Right ventricle myocardium inferior (tissue), 1 donor: ENCODE measurements at regions not wholly inside any gene's neighbourhood (a gene's known extent, or its start where the extent isn't known, plus 50 kb on each side); places are given as distances from the start of the nearest gene placed in this dataset.
"Not testable (repeated sequence)": the region's sequence is repeated elsewhere in the genome, so short reads cannot be mapped to it uniquely, and the experiment has no call there.

Source experiments
- ATAC-seq: fragments of 200-7000 bp; cut with Tn5 transposase; one replicate; pipeline ENCODE4 v1.9.1; 2020; ENCODE audit warnings: mild to moderate bottlenecking, moderate library complexity
- DNase-seq: peaks from one replicate; pipeline ENCODE4 v3.0.0; 2021; ENCODE audit errors: missing footprints
- intact Hi-C: fragments of 100-400 bp; cut with DNase I; formaldehyde crosslinking; loops from one replicate; pipeline ENCODE4 v1.11.0; 2022
- donor health status: DM: no; HTN: yes; CAD: no; lungs with severe emphysema.

DNA sequence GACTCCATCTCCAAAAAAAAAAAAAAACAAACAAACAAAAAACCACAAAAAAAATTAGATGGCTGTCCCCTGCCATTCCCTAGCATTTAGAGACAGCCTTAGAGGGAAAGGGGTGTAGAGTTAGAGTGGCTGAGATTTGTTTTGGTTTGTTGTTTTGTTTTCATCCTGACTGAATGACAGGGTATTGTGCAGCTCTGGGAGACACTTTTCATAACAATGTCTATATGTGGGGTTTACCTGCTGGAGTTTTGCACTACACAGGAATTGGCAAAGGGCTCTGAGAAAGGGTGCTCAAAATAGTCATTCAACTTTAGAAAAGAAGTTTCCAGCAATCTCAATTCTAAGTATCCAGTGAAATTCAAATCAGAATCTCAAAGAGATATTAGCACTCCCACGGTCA, 732.5 kb upstream of the CHAC2 start:
- no peak for ATAC-seq
- intact Hi-C loops = no loop called here
- DNase-seq = no peak

DNA sequence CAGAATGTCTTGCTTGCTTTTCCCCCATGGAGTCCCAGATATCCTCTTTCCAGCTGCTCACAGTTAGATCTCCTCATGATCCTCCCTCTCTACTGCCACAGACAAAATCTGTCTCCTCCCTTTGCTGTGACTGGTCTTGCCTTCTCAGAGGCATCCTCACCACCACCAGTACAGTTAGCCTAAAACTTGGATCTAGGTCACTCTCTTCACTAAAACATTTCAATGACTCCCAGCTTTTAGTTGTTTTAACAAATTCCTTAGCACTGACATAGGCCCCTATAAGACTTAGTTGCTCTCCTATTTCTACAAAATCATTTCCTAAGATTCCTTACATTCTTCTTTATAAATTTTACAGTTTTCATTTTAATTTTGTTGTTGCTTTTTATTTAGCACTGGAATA, 734.2 kb upstream of the CHAC2 start:
- intact Hi-C loops = no loop called here
- DNase-seq (no peak), ATAC-seq (no peak)

DNA sequence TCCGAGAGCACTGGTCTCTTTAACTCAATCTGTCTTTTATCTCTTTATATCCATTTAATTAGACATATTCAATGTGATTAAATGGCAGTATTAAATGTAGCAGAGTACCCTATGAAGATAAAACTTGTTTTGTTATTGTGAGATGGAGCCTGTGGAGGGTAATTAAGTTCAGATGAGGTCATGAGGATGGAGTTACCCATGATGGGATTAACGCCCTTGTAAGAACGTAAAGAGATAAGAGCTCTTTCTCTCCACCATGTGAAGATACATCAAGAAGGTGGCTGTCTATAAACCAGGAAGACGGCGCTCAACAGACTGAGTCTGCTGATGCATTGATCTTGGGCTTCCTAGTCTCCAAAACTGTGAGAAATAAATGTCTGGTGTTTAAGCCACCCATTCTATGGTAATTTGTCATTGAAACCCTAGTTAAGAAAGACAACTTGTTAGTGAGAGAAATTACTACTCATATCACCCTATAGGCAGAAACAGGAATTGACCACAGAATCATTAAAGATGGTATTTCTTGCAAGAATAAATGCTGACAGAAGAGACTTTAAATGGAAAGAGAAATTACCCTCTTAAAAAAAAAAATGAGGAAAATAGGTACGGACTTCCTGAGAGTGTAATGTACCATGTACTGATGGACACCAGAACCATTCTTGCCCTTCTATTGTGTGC, 738.7 kb upstream of the CHAC2 start:
- no peak for ATAC-seq
- intact Hi-C loops = no loop called here
- no peak for DNase-seq

DNA sequence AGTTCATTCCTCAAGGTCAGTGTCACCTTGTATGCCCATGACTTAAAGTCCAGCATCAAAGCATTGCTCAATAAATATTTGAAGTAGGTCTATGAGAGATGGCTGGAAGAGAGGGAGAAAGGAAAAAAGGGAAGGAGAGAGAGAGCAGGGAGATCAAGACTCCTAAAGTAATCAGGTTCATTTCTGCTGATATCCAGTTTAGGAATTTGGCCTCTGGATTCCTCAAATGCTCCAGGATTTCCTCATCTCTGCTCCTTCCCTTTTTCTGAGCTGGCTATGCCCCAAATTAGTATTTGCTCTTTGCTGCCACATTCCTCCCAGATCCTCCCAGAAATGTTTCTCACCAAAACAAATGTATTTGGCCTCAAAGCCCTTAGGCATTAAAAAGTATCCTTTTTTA, 739.4 kb upstream of the CHAC2 start:
- no peak for DNase-seq
- peak; percentile 64 for ATAC-seq
- intact Hi-C loops = no loop called here

DNA sequence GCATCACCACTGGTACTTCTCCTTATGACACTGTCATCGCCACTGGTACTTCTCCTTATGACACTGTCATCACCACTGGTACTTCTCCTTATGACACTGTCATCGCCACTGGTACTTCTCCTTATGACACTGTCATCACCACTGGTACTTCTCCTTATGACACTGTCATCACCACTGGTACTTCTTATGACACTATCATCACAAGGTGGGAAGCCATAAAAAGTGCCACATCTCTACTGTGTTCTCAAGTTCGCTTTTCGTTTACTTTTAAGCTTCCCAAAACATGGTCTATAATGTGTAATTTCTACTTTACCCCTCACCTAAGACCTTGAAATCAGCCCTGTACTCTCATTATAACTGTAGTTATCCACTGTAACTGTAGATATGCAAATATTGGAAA, 745.4 kb upstream of the CHAC2 start:
- ATAC-seq, intact Hi-C loops, DNase-seq: not testable (repeated sequence)

DNA sequence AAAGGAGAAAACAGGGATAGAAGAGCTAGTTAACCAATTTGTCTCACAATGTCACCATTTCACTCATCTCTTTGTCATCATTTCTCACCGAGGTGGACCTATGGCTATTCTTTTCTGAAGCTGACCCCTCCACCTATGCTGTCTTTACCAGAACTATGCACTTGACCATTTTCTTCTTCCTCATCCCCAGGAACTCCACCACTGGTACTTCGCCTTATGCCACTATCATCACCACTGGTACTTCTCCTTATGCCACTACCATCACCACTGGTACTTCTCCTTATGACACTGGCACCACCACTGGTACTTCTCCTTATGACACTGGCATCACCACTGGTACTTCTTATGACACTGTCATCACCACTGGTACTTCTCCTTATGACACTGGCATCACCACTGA, 745.8 kb upstream of the CHAC2 start:
- ATAC-seq = no peak

DNA sequence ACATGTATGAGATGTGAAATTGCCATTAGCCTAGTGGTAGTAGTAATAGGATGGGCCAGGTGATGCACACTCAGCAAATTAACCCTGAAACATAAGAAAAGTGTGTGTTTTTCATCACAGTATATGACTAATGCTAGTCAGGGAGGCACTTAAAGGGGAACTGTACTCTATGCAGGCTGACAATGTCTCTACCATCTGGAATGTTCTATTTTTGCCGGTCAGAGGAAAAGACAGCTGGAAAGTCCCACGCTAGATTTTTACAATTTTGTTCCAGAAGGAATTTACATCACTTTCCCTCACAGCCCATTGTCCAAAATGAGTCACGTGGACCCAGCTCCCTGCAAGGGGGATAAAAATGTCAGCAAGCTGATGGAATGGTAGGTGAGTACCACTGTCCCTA, 746.3 kb upstream of the CHAC2 start:
- no peak for DNase-seq
- intact Hi-C loops = no loop called here
- ATAC-seq = no peak

More for the DNA sequence above, 745.8 kb upstream of the CHAC2 start:
- no peak for DNase-seq
- intact Hi-C loops = no loop called here

DNA sequence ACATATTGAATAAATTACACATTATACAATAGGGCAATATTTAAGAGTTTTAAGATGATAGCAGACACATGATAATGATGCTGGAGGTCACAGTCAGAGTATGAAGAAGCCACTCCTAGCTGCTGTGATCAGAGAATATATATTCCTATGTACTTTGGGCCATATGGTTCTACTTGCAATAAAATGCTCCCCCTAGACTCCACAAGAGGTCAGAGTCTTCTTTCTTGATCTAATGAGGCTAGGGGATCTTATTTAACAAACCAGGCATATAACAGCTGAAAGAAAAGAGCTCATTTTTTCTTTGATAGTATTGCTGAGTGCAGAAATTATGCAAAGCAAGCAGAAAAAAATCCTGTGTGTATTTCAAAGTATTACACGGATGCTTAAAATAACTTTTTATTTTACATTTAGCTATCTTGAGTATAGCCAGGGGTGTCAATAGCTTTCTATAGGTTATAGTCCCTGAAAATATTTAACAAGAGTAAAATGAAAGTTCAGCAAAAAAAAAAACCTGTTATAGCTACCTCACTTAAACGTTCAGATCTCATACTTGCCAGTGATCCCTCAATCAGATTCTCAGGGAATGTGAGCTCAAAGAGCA, 748.7 kb upstream of the CHAC2 start:
- intact Hi-C loops = no loop called here
- ATAC-seq (no peak), DNase-seq (no peak)

DNA sequence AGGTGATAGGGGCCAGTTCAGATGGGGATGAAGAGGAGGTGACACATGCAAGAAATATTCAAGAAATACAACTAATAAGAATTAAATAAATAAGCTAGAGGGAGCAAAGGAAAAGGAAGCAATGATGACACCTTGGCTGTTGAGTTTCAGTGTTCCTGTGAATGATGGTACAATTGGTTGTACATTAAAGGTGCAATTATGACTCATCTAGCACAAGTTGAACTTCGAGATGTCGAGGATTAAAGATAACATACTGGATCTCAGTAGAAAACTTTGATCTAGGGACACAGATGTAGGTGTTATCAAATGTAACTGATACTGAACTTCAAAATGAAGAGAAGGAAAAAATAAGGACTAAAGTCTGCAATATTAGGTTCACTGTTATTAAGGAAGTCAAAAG, 760.6 kb upstream of the CHAC2 start:
- no peak for DNase-seq
- no peak for ATAC-seq
- intact Hi-C loops = no loop called here

DNA sequence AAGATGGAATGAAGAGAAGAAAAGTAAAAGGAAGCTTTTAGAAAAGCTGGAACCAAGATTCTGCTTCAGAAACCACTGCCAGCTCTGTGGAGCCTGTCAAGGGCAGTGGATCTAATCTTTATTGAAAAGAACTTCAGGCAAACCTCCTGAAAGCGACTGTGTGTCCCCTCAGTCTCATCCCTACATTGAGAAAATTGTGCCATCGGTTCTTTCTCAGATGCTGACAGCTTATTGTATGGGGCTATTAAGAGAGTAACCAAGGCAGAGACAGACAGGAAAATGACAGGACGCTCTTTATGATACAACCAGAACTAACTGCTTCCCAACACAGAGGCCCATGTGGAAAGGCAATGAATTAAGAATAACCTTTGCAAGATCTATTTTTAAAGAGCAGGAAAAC, 763.2 kb upstream of the CHAC2 start:
- intact Hi-C loops = no loop called here
- DNase-seq (no peak), ATAC-seq (no peak)

DNA sequence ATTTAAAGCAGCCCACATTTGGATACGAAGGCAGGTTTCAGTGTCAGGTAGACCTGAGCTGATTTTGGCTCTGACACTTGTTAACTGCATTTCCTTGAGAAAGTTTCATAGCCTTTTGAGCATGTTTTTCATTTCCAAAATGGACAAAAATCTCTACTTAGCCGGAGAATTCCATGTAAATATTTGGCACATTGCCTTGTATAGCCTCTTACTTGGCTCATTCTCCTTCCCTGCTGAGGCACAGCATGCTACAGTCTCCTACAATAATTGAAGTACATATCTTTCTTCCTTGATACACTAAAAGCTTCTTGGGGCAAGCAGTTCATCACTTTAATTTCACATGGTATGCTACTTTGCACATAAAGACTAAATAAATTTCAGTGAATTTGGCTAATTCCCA, 772.2 kb upstream of the CHAC2 start:
- no peak for DNase-seq
- intact Hi-C loops = no loop called here
- ATAC-seq = no peak

DNA sequence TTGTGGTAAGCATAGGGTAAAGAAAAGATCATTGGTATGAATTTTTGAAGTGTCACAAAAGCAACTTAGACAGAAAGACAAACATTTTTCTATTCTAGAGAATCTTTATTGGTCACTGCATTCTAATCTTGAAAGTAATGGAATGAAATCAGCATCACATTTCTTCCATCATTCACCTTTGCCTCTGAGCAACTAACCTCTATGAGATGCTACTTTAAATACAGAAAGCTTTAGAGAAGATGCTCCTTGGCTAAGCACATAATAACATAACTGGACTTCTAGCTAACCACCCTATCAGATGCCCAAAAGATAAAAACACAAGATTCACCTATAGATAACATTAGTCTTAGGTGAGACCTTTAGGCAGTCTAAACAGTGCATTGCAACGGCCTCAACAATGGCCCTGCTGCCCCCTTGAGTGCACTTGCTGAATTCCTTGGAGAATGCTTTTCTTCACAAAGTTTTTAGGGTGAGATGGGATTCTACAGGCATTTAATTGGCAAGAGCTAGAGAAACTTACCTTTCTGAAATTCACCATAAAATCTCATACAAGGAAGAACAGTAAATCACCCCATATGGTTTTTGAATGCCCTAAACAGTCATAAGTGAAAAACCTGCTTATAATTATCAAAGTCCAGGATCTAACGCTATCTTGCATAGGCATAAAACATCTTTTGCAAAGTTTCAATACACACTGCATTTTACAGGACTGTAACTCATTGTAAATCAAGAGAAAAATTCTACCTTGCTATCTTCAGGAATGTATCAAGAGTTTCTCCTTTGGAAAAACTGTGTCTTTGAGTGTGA, 791.3 kb upstream of the CHAC2 start:
- intact Hi-C loops = no loop called here
- DNase-seq (no peak), ATAC-seq (no peak)

DNA sequence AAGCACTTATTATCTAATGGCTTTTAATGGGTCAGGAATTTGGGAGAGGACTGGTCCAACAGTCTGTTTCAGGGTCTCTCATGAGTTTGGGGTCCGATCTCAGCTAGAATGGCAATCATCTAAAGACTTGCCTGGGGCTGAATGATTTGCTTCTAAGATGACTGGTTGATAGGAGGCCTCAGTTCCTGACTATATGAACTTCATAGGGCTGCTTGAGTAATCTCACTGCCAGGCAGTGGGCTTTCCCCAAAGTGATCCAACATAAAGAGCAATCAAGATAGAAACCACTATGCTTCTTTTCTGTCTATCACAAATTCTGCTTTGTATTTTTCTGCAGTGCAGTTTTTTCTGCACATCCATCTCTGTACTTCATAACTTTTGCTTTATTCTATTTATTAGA, 793.5 kb upstream of the CHAC2 start:
- intact Hi-C loops = no loop called here
- DNase-seq (no peak), ATAC-seq (no peak)

DNA sequence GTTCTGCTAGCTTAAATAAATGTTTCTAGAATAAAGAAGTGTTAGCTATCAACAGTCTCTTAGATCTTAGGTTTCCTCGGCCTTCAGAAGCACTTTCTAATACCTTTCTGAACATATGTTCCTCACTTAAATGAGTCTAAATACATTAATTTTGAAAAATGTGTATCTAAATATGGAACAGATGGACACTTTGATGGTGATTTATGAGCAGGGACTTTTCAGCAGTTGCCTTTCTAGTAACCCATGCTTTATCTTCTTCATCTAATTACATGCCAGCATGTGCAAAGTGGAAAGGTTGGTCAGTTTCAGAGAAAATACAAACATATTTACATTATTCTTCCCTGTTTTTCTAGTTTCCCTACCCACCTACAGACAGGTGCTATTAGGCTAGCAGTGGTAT, 797.0 kb upstream of the CHAC2 start:
- intact Hi-C loops = no loop called here
- no peak for ATAC-seq

DNA sequence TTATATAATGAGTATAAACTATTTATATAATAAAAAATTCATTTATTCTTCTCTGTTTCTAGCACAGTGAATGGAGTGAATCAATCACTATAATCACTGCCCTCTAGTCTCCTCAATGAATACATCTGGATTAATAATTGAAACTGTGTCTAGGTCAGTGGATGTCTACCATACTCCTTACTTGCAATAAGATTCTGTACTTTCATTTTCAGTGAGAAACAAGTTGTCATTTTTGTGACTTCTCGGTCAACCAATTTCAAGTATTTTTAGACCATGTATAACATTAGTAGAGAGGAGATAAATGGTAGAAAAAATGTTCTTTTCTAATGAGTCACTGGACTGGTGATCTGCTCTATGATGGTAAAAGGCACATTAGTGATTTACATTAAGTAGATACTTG, 799.6 kb upstream of the CHAC2 start:
- DNase-seq (no peak), ATAC-seq (no peak)
- intact Hi-C loops = no loop called here

More for the DNA sequence above, 797.0 kb upstream of the CHAC2 start:
- DNase-seq = no peak

DNA sequence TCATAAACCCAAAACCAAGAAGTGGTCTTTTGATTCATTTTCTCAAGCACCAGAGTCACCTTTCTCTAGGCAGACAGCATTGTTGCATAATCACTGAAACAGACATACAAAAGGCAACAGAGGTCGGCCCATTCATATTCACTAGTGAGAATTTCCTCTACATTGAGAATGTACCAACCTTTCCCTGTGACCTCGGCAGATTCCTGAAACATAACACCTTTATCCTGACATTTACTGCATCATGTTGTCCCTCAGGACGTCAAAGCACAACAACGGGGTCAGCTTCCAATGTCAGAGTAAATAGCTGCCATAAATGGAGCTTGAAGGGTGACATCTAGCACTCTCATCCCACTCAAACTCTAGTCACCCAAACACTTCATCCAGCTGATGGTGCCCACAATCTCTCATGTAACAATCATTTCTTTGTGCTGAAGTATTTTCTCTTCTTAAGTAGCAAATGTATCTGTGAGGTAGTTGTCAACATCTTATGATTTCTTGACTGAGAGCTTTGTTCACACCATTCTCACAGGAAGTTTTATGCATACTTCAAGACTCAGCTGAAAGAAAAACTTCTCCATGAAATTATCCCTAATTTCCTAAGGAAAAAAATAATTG, 802.6 kb upstream of the CHAC2 start:
- DNase-seq (no peak), ATAC-seq (no peak)
- intact Hi-C loops = no loop called here

DNA sequence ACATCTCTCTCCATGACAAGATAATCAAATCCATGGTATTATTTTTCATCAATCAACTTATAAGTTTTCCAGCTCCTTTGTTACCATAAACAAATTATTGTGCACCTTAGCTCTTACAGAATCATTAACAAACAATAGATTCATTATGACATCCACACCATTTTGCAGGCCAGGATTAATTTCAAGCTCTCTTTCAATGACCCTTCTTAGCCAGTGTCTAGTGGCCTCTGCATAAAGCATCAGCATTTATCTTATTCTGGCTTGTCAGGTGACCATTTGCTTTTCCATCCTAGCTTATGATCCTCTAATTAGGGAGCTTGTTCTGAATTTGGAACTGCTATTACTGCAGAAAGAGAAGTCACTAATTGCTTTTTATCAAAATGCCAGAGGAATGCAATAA, 806.2 kb upstream of the CHAC2 start:
- ATAC-seq = no peak

DNA sequence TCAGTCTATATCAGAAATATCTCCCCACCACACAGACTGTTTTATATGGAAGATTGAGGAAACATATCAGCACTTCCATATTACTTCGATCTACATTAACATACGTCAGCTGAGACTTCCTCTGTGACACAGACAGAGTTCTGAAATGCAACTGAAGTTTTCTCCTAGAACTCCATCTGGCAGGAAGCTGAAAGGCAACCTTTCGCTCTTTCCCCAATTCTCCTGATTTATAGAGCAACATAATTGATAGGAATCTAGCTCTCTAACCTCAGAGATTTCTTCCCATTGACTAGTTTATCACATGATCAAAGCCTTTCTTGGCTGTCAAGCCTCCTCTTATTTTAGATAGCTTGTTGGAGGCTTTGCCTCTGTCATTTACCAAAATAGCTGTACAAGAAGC, 806.7 kb upstream of the CHAC2 start:
- intact Hi-C loops = no loop called here
- DNase-seq (no peak), ATAC-seq (no peak)

More for the DNA sequence above, 806.2 kb upstream of the CHAC2 start:
- no peak for DNase-seq
- intact Hi-C loops = no loop called here

DNA sequence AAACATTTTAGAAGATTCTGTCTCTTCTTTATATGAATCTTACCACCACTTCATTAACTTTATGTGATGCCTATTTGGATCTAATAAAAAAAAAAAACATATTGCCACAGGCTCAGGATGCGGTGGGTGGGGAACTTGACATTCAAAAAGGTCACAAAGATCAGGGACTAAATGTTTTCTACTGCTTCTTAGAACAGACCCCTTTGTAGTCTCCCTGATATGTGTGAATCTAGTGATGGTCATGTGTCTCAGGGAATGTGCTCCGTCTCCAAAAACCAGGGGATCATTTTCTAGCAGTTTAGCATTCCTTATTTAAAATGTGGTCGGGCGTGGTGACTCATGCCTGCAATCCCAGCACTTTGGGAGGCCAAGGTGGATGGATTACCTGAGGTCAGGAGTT, 807.8 kb upstream of the CHAC2 start:
- no peak for DNase-seq
- no peak for ATAC-seq
- intact Hi-C loops = no loop called here

DNA sequence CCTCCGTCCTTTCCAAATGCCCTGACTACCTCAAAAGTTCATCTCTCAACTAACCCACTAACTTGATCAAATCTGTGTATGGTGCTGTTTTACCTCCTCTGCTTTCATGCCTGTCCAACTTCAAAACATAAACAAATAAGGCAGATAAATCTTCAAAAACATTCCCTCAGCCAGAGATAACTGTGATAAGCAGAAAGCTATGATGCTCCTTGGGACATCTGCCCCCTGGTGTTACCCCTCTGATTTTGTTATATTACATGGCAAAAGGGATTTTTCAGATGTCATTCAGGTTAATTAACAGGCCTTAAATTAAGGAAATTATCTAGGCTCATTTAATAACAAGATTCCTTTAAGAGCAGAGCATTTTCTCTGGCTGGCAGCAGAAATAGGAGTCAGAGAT, 810.8 kb upstream of the CHAC2 start:
- intact Hi-C loops = no loop called here
- no peak for ATAC-seq

More for the DNA sequence above, 810.8 kb upstream of the CHAC2 start:
- no peak for DNase-seq
